Endothelial cell of umbilical vein (primary cell): ENCODE measurements at regions not wholly inside any gene's neighbourhood (a gene's known extent, or its start where the extent isn't known, plus 50 kb on each side); places are given as distances from the start of the nearest gene placed in this dataset.

Source experiments
- BruUV-seq: library from RNA; stranded (reverse); fragments of 400-500 nt; replicated peaks from 2 replicates; lab custom pipeline; 2021; lab: Mats Ljungman, UMichigan
- CTCF ChIA-PET: fragments of 300-600, 350-600 bp; sonication (Branson Sonifier 250); formaldehyde crosslinking; loops from one replicate; lab custom pipeline; 2021; ENCODE audit warnings: antibody characterized with exemption, inconsistent platforms; lab: Charles Lee
- POLR2A ChIA-PET: fragments of 300-600, 350-600 bp; sonication (Branson Sonifier 250); formaldehyde crosslinking; loops from one replicate; lab custom pipeline; 2021; ENCODE audit warnings: antibody characterized with exemption, inconsistent platforms; lab: Charles Lee
- DNase-seq: peaks from one replicate; pipeline ENCODE4 v3.0.0-alpha.2; 2011; ENCODE audit warnings: low read depth, low spot score
- FAIRE-seq: peaks from 2 replicates; lab custom pipeline; 2011; peaks lifted over from hg19 to GRCh38; lab: Jason Lieb, UNC
- H2AFZ ChIP-seq: 2 replicates; pipeline ENCODE4 v1.6.0; 2012; ENCODE audit warnings: low read depth, low read length, control low read depth, inconsistent platforms
- H3K27ac ChIP-seq: 2 replicates; pipeline ENCODE4 v1.5.1; 2011; ENCODE audit warnings: low read depth, mild to moderate bottlenecking, control low read depth, low read length, moderate library complexity; ENCODE audit not compliant: insufficient read depth
- H3K27me3 ChIP-seq, 2 experiments: 2 replicates each; pipeline versions ENCODE4 v1.6.0 to v1.6.1; 2011; ENCODE audit warnings: low read length in 2 of 2, mixed read lengths in 1 of 2; ENCODE audit not compliant: control insufficient read depth in 2 of 2, insufficient read depth in 2 of 2
- H3K36me3 ChIP-seq, 2 experiments: 2 replicates in 1 of 2; 3 replicates in 1 of 2; pipeline ENCODE4 v1.5.1; 2011; ENCODE audit warnings: low read length in 2 of 2, mild to moderate bottlenecking in 1 of 2, moderate library complexity in 1 of 2; ENCODE audit not compliant: control insufficient read depth in 2 of 2, insufficient read depth in 2 of 2; ENCODE audit errors: extremely low read depth in 1 of 2
- H3K4me1 ChIP-seq: 3 replicates; pipeline ENCODE4 v1.5.1; 2011; ENCODE audit warnings: mild to moderate bottlenecking, low read length; ENCODE audit not compliant: control insufficient read depth, insufficient read depth; ENCODE audit errors: extremely low read depth
- H3K4me2 ChIP-seq: 2 replicates; pipeline ENCODE4 v1.6.1; 2011; ENCODE audit warnings: low read length, control low read depth, mixed read lengths; ENCODE audit not compliant: insufficient read depth
- H3K4me3 ChIP-seq, 3 experiments: fragments of 200-600 bp in 1 of 3; sonication (generic), shearing (Covaris generic) in 1 of 3; replicated peaks in 1 of 3; 2 replicates each; pipeline ENCODE4 v1.5.1; 2011 to 2016; ENCODE audit warnings: control low read depth in 3 of 3, low read length in 3 of 3, mild to moderate bottlenecking in 2 of 3, inconsistent platforms in 1 of 3, low read depth in 1 of 3, moderate library complexity in 1 of 3; ENCODE audit not compliant: insufficient read depth in 1 of 3
- H3K79me2 ChIP-seq: 2 replicates; pipeline ENCODE4 v1.6.0; 2012; ENCODE audit warnings: low read length, inconsistent platforms; ENCODE audit not compliant: control insufficient read depth, insufficient read depth
- H3K9ac ChIP-seq: replicated peaks from 2 replicates; pipeline ENCODE3; 2011; ENCODE audit warnings: low read length, control low read depth; ENCODE audit not compliant: insufficient read depth; ENCODE audit errors: extremely low read depth
- H3K9me1 ChIP-seq: replicated peaks from 3 replicates; pipeline ENCODE4 v1.6.0; 2011; ENCODE audit warnings: mild to moderate bottlenecking, low read length; ENCODE audit not compliant: control insufficient read depth, insufficient read depth; ENCODE audit errors: extremely low read depth
- H3K9me3 ChIP-seq: replicated peaks from 2 replicates; pipeline ENCODE4 v1.5.1; 2012; ENCODE audit warnings: low read length, inconsistent platforms; ENCODE audit not compliant: control insufficient read depth, insufficient read depth
- H4K20me1 ChIP-seq: replicated peaks from 2 replicates; pipeline ENCODE3; 2011; ENCODE audit warnings: mild to moderate bottlenecking, low read length; ENCODE audit not compliant: control insufficient read depth, insufficient read depth; ENCODE audit errors: extremely low read depth
- CTCF ChIP-seq, 2 donors: IDR thresholded peaks; 1 replicate in 1 of 2; 2 replicates in 1 of 2; pipeline ENCODE4 v1.5.1; 2011; ENCODE audit warnings: low read length in 2 of 2, mild to moderate bottlenecking in 2 of 2, moderate library complexity in 2 of 2, control low read depth in 1 of 2, inconsistent platforms in 1 of 2, low read depth in 1 of 2; ENCODE audit not compliant: insufficient read depth in 1 of 2; ENCODE audit errors: extremely low read depth in 1 of 2
- EZH2 ChIP-seq: IDR thresholded peaks from 2 replicates; pipeline ENCODE4 v1.6.1; 2012; ENCODE audit warnings: borderline replicate concordance, low read depth, mild to moderate bottlenecking, moderate library complexity, low read length, inconsistent platforms; ENCODE audit not compliant: severe bottlenecking
- FOS ChIP-seq: IDR thresholded peaks from 2 replicates; pipeline ENCODE4 v1.6.1; 2011; ENCODE audit warnings: mild to moderate bottlenecking, low read length, moderate library complexity, borderline replicate concordance; ENCODE audit not compliant: insufficient read depth
- GATA2 ChIP-seq: IDR thresholded peaks from 2 replicates; pipeline ENCODE4 v1.7.0; 2011; ENCODE audit warnings: low read depth, mild to moderate bottlenecking, moderate library complexity, mixed read lengths, low read length; ENCODE audit not compliant: insufficient read length, insufficient read depth
- JUN ChIP-seq: IDR thresholded peaks from 2 replicates; pipeline ENCODE4 v1.6.1; 2011; ENCODE audit warnings: borderline replicate concordance, low read depth; ENCODE audit not compliant: insufficient read length, insufficient read depth
- MAX ChIP-seq: IDR thresholded peaks from 2 replicates; pipeline ENCODE4 v1.6.1; 2011; ENCODE audit not compliant: insufficient read depth, insufficient read length
- MYC ChIP-seq: IDR thresholded peaks from one replicate; pipeline ENCODE4 v1.6.1; 2011; ENCODE audit warnings: mild to moderate bottlenecking, low read depth, low read length
- POLR2A ChIP-seq: IDR thresholded peaks from 2 replicates; pipeline ENCODE4 v1.6.1; 2012; ENCODE audit warnings: low read depth, mild to moderate bottlenecking, control low read depth, low read length
- POLR2AphosphoS5 ChIP-seq: IDR thresholded peaks from 2 replicates; pipeline ENCODE4 v1.6.1; 2012; ENCODE audit warnings: low read depth, mild to moderate bottlenecking, control low read depth, low read length, moderate library complexity; ENCODE audit not compliant: insufficient read depth
- dilution Hi-C: fragments of 300-500 bp; cut with MboI; formaldehyde crosslinking; loops from one replicate; pipeline ENCODE4 v1.15.0; 2019; ENCODE audit warnings: low sequenced_read_pairs; ENCODE audit not compliant: extremely low pct_ligation_motif_present
- intact Hi-C: fragments of 100-400 bp; cut with micrococcal nuclease; formaldehyde crosslinking; loops from one replicate; pipeline ENCODE4 v1.10.0; 2022

- ChIA-PET CTCF (no interaction called here), POLR2A (no interaction called here)
- Histone ChIP-seq H3K27ac (no peak overlapping the region), H3K27me3 (no peaks in the 10 kb centered on the region), H3K9me1 (no peaks in the 10 kb centered on the region), H4K20me1 (no peaks in the 10 kb centered on the region), H3K4me2 (no peak overlapping the region), H2AFZ (no peak overlapping the region), H3K4me3 (no peak overlapping the region), H3K4me1 (no peaks in the 10 kb centered on the region), H3K36me3 (no peaks in the 10 kb centered on the region), H3K9ac (no peak overlapping the region), H3K9me3 (no peaks in the 10 kb centered on the region), H3K79me2 (no peaks in the 10 kb centered on the region)
- no TSS peak for BruUV-seq
- no peak for FAIRE-seq
- intact Hi-C loops = no loop called here
- dilution Hi-C loops = no loop called here
- TF ChIP-seq MAX (no peak), POLR2A (no peak), POLR2AphosphoS5 (no peak), CTCF (IDR thresholded peaks at IDR 0.05; ENCODE audit: extremely low read depth in 1 of 2, insufficient read depth in 1 of 2, low read depth in 1 of 2, low read length in 2 of 2) (no peak), GATA2 (no peak), JUN (no peak), FOS (no peak), MYC (no peak), EZH2 (no peak)
- no peak for DNase-seq
Observed at GRCh38 chr3:194993896-194994295, 277.1 kb downstream of the XXYLT1 start.
